PC-9 (cell line): ENCODE measurements at regions not wholly inside any gene's neighbourhood (a gene's known extent, or its start where the extent isn't known, plus 50 kb on each side); places are given as distances from the start of the nearest gene placed in this dataset.

Experiments used
- BruUV-seq: library from RNA; stranded (reverse); fragments of 400-500 nt; replicated peaks from 2 replicates; lab custom pipeline; 2021; lab: Mats Ljungman, UMichigan
- CTCF ChIA-PET: fragments of 300-600 bp; sonication (Branson Sonifier 250); formaldehyde crosslinking; loops from one replicate; lab custom pipeline; 2022; ENCODE audit warnings: antibody characterized with exemption; lab: Charles Lee
- POLR2A ChIA-PET: fragments of 300-600 bp; sonication (Branson Sonifier 250); formaldehyde crosslinking; loops from one replicate; lab custom pipeline; 2022; ENCODE audit warnings: antibody characterized with exemption; ENCODE audit not compliant: unreplicated experiment; lab: Charles Lee
- DNase-seq, 2 experiments: peaks; one replicate each; pipeline versions ENCODE4 v3.0.0 to v3.0.0-alpha.2; 2015 to 2022; ENCODE audit warnings: mixed read lengths in 1 of 2
- H2AFZ ChIP-seq: fragments of 200-600 bp; sonication (generic); 2 replicates; pipeline ENCODE4 v1.8.1; 2017; ENCODE audit warnings: antibody characterized with exemption
- H3F3A ChIP-seq: fragments of 200-600 bp; sonication (generic); 2 replicates; pipeline ENCODE4 v1.8.1; 2017; ENCODE audit warnings: antibody characterized with exemption, mild to moderate bottlenecking, low read depth; ENCODE audit not compliant: insufficient read depth
- H3K27ac ChIP-seq: fragments of 200-600 bp; sonication (generic); 2 replicates; pipeline ENCODE4 v1.6.1; 2016; ENCODE audit warnings: mixed run types
- H3K27me3 ChIP-seq: fragments of 200-600 bp; sonication (generic); 2 replicates; pipeline ENCODE4 v1.6.1; 2016; ENCODE audit warnings: low read depth, mixed run types; ENCODE audit not compliant: insufficient read depth
- H3K36me3 ChIP-seq: fragments of 200-600 bp; sonication (generic); 2 replicates; pipeline ENCODE4 v1.6.1; 2016; ENCODE audit warnings: low read depth, mixed run types
- H3K4me1 ChIP-seq: fragments of 200-600 bp; sonication (generic); replicated peaks from 2 replicates; pipeline ENCODE4 v1.6.1; 2016; ENCODE audit warnings: mixed run types; ENCODE audit not compliant: insufficient read depth
- H3K4me2 ChIP-seq: fragments of 200-600 bp; sonication (generic); 2 replicates; pipeline ENCODE4 v1.6.1; 2017; ENCODE audit warnings: mixed run types
- H3K4me3 ChIP-seq: fragments of 200-600 bp; sonication (generic); 2 replicates; pipeline ENCODE4 v1.6.1; 2016; ENCODE audit warnings: mixed run types
- H3K79me2 ChIP-seq: fragments of 200-600 bp; sonication (generic); 2 replicates; pipeline ENCODE4 v1.6.1; 2017; ENCODE audit warnings: low read depth, mixed run types
- H3K9me2 ChIP-seq: fragments of 200-600 bp; sonication (generic); 2 replicates; pipeline ENCODE4 v1.8.1; 2017; ENCODE audit warnings: mild to moderate bottlenecking; ENCODE audit not compliant: insufficient read depth
- H3K9me3 ChIP-seq: fragments of 200-600 bp; sonication (generic); 2 replicates; pipeline ENCODE4 v1.8.1; 2016; ENCODE audit warnings: low read depth; ENCODE audit not compliant: insufficient read depth
- H4K20me1 ChIP-seq: fragments of 200-600 bp; sonication (generic); 2 replicates; pipeline ENCODE4 v1.8.1; 2017; ENCODE audit not compliant: insufficient read depth
- EZH2 ChIP-seq: fragments of 200-600 bp; sonication (generic); IDR thresholded peaks from 2 replicates; pipeline ENCODE4 v1.8.0; 2017; ENCODE audit warnings: antibody characterized with exemption, low read depth
- intact Hi-C: fragments of 100-400 bp; cut with micrococcal nuclease; formaldehyde crosslinking; loops from one replicate; pipeline ENCODE4 v1.10.0; 2022; ENCODE audit not compliant: unreplicated experiment
- TF ChIP-seq, protein P1 (sequence below): fragments of 200-600 bp; sonication (generic); conservative IDR thresholded peaks from 2 replicates; pipeline ENCODE4 v1.6.1; 2017; ENCODE audit warnings: mixed run types, antibody characterized with exemption, mild to moderate bottlenecking, moderate library complexity

DNA sequence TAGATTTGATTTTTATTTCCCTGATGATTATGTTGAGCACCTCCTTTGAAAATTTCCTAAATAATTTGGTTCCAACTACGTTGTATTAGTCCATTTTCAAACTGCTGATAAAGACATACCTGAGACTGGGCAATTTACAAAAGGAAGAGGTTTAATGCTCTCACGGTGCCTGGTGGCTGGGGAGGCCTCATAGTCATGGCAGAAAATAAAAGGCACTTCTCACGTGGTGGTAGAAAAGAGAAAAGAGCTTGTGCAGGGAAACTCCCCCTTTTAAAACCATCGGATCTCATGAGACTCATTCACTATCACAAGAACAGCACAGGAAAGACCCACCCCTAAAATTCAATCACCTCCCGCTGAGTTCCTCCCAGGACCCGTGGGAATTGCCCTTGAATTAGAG, 372.3 kb downstream of the RPL10L start:
- Histone ChIP-seq H4K20me1 (no peaks in the 10 kb centered on the region), H3K36me3 (no peaks in the 10 kb centered on the region), H2AFZ (no peak overlapping the region), H3K4me1 (no peaks in the 10 kb centered on the region), H3K79me2 (no peaks in the 10 kb centered on the region), H3K4me2 (no peak overlapping the region), H3K27me3 (no peaks in the 10 kb centered on the region), H3K9me3 (no peaks in the 10 kb centered on the region), H3K4me3 (no peak overlapping the region), H3F3A (no peaks in the 10 kb centered on the region), H3K9me2 (no peaks in the 10 kb centered on the region), H3K27ac (no peak overlapping the region)
- POLR2A ChIA-PET, result no interaction called here
- BruUV-seq, result no TSS peak
- CTCF ChIA-PET, result no interaction called here
- no peak for DNase-seq
- intact Hi-C loops, result no loop called here
- TF ChIP-seq EZH2, result no peak
- TF ChIP-seq, protein P1, sequence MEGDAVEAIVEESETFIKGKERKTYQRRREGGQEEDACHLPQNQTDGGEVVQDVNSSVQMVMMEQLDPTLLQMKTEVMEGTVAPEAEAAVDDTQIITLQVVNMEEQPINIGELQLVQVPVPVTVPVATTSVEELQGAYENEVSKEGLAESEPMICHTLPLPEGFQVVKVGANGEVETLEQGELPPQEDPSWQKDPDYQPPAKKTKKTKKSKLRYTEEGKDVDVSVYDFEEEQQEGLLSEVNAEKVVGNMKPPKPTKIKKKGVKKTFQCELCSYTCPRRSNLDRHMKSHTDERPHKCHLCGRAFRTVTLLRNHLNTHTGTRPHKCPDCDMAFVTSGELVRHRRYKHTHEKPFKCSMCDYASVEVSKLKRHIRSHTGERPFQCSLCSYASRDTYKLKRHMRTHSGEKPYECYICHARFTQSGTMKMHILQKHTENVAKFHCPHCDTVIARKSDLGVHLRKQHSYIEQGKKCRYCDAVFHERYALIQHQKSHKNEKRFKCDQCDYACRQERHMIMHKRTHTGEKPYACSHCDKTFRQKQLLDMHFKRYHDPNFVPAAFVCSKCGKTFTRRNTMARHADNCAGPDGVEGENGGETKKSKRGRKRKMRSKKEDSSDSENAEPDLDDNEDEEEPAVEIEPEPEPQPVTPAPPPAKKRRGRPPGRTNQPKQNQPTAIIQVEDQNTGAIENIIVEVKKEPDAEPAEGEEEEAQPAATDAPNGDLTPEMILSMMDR, result no peak

DNA sequence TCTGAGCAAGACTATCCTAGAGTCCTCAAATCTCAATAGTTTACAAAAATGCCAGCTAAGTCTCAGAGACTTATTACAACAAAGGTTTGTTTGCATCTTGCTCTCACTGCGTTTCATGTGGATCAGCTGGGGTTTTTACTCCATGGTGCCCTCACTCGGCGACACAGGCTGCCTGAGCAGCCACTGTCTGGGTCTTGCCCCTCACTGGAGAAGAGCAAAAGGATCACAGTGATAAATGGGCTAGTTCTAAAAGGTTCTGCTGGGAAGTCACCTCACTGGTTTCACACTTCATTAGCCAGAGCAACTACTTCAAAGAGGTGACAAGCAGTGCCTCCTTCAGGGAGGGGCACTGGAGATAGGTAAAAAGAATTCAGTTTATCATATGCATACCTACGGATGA, 392.0 kb downstream of the RPL10L start:
- intact Hi-C loops, result no loop called here
- no peak overlapping the region for H3K27ac ChIP-seq
- no peaks in the 10 kb centered on the region for H3K9me2 ChIP-seq
- no peak for DNase-seq
- TF ChIP-seq, protein P1, result no peak
- no peak for TF ChIP-seq EZH2
- no peaks in the 10 kb centered on the region for H3K36me3 ChIP-seq
- no peak overlapping the region for H2AFZ ChIP-seq
- ChIA-PET CTCF (no interaction called here), POLR2A (no interaction called here)
- no peak overlapping the region for H3K4me3 ChIP-seq
- no peaks in the 10 kb centered on the region for H3K79me2 ChIP-seq
- H4K20me1 ChIP-seq, result no peaks in the 10 kb centered on the region
- no peak overlapping the region for H3K4me2 ChIP-seq
- H3F3A ChIP-seq, result no peaks in the 10 kb centered on the region
- no peaks in the 10 kb centered on the region for H3K9me3 ChIP-seq
- H3K4me1 ChIP-seq, result no peaks in the 10 kb centered on the region
- BruUV-seq, result no TSS peak
- H3K27me3 ChIP-seq, result no peaks in the 10 kb centered on the region

DNA sequence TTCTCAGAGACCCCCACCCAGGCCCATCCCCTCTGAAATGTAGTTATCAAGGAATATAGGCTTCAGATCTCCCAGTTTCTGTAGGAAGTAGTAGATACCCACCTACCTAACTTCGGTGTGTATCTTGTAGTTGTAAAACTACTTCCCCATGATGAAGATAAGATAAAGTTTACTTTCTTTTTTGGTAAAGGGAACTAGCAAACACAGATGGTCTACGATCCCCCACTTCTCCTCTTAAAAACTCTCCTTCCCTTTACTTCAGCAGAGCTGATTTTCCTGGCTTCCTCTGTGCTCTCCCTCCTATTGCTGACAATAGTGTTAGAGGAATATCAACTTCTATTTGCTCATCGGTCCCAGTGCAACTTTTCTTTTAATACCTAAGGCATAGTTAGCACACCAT, 395.2 kb downstream of the RPL10L start:
- Histone ChIP-seq H2AFZ (no peak overlapping the region), H3K79me2 (no peaks in the 10 kb centered on the region), H3K9me2 (no peaks in the 10 kb centered on the region), H3K27me3 (no peaks in the 10 kb centered on the region), H3K4me1 (no peaks in the 10 kb centered on the region), H3K4me2 (no peak overlapping the region), H3K9me3 (no peaks in the 10 kb centered on the region), H3K27ac (no peak overlapping the region), H3F3A (no peaks in the 10 kb centered on the region), H3K4me3 (no peak overlapping the region), H4K20me1 (no peaks in the 10 kb centered on the region), H3K36me3 (no peaks in the 10 kb centered on the region)
- intact Hi-C loops, result no loop called here
- ChIA-PET POLR2A (no interaction called here), CTCF (no interaction called here)
- DNase-seq, result no peak
- TF ChIP-seq, protein P1, result no peak
- no peak for TF ChIP-seq EZH2
- no TSS peak for BruUV-seq
